ENCODE measurements at regions not wholly inside any gene's neighbourhood (a gene's known extent, or its start where the extent isn't known, plus 50 kb on each side); places are given as distances from the start of the nearest gene placed in this dataset.

DNA sequence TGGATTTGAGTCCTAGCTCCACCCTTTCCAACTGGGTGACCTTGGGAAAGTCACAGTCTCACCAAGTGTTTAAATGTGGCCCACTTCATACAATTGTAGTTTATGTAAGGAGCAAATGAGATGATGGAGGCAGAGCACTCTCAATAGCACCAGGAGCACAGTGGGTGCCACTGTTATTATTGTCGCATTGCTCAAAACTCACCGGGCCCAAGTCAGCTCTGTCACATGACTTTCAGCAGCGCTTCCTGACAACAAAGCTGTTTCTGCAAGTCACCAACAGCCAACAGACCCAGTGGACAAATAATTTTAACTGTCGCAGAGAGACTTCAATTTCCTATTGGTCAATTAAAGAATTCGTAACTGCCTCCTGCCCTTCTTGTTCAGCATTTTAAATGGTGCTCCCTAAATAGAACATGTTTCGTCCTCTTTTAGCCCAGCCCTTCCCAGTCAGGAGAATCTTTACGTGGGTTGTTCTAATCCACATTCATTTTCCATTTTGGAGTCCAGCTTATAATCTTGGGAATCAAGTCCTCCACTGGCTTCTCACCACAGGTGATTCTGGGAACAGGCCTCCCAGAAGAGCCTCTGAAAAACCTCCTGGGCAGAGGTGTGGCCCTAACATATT lies 415.6 kb upstream of the NPVF start:
- intact Hi-C loops (cut with DNase I) = no loop called here
- FAIRE-seq = no peak
- no peak overlapping the region for H3K9ac ChIP-seq (ENCODE audit: low read length in 3 of 3)
- TF ChIP-seq, protein P1, sequence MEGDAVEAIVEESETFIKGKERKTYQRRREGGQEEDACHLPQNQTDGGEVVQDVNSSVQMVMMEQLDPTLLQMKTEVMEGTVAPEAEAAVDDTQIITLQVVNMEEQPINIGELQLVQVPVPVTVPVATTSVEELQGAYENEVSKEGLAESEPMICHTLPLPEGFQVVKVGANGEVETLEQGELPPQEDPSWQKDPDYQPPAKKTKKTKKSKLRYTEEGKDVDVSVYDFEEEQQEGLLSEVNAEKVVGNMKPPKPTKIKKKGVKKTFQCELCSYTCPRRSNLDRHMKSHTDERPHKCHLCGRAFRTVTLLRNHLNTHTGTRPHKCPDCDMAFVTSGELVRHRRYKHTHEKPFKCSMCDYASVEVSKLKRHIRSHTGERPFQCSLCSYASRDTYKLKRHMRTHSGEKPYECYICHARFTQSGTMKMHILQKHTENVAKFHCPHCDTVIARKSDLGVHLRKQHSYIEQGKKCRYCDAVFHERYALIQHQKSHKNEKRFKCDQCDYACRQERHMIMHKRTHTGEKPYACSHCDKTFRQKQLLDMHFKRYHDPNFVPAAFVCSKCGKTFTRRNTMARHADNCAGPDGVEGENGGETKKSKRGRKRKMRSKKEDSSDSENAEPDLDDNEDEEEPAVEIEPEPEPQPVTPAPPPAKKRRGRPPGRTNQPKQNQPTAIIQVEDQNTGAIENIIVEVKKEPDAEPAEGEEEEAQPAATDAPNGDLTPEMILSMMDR (IDR thresholded peaks at IDR 0.05; ENCODE audit: borderline replicate concordance, extremely low read depth, insufficient read depth) = no peak
- H3K27ac ChIP-seq (ENCODE audit: low read depth in 2 of 2, low read length in 2 of 2) = no peak overlapping the region
- H3K9me3 ChIP-seq (ENCODE audit: control insufficient read depth in 2 of 3, insufficient read depth in 1 of 3, low read length in 3 of 3) = no peaks in the 10 kb centered on the region
- H3K4me1 ChIP-seq (ENCODE audit: control insufficient read depth in 2 of 3, insufficient read depth in 2 of 3, low read depth in 1 of 3, low read length in 3 of 3) = no peaks in the 10 kb centered on the region
- no peaks in the 10 kb centered on the region for H3K27me3 ChIP-seq (ENCODE audit: control insufficient read depth, insufficient read depth, low read length)
- H3K4me3 ChIP-seq (ENCODE audit: low read length in 3 of 3) = no peak overlapping the region
- no peak for DNase-seq
- no peaks in the 10 kb centered on the region for H3K36me3 ChIP-seq (ENCODE audit: control insufficient read depth in 2 of 3, insufficient read depth in 3 of 3, low read length in 3 of 3)

DNA sequence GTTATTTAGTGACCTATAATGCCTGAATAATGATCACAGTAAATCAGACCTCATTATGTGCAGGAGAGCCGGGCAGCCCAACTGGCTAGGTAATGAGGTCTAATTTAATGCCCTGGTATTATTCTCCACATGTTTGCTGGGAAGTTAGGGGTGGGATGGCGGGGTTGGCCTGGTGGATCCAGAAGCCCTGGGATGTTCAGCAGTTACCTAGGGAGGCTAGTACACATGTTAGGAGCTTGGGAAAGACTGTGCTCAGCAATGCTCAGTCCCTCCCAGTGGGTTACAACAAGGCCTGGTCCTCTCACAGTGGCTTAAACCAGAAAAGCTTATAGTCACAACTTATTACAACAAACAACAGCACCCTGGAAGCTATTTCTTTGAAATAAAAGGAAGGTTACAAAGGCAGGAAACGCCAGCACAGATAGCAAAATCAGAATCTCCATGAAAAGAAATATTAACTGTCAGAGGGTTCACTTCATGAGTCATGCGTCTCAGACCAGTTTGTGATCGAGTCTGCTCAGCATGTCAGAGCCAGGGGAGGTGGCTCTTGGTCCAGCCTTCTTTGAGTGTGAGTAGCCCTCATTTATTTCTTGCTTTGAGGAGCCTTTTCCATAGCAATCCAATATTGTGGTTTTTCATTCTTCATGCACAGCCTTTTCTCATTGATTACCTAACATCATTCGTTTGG lies 418.6 kb upstream of the NPVF start:
- FAIRE-seq (no peak), DNase-seq (no peak)
- TF ChIP-seq, protein P1 (IDR thresholded peaks at IDR 0.05; ENCODE audit: borderline replicate concordance, extremely low read depth, insufficient read depth) = no peak
- Histone ChIP-seq H3K9ac (ENCODE audit: low read length in 3 of 3) (no peak overlapping the region), H3K9me3 (ENCODE audit: control insufficient read depth in 2 of 3, insufficient read depth in 1 of 3, low read length in 3 of 3) (no peaks in the 10 kb centered on the region), H3K4me3 (ENCODE audit: low read length in 3 of 3) (no peak overlapping the region), H3K27me3 (ENCODE audit: control insufficient read depth, insufficient read depth, low read length) (no peaks in the 10 kb centered on the region), H3K4me1 (ENCODE audit: control insufficient read depth in 2 of 3, insufficient read depth in 2 of 3, low read depth in 1 of 3, low read length in 3 of 3) (no peaks in the 10 kb centered on the region), H3K36me3 (ENCODE audit: control insufficient read depth in 2 of 3, insufficient read depth in 3 of 3, low read length in 3 of 3) (no peaks in the 10 kb centered on the region), H3K27ac (ENCODE audit: low read depth in 2 of 2, low read length in 2 of 2) (no peak overlapping the region)
- intact Hi-C loops (cut with DNase I) = no loop called here

GRCh38 chr7:25647872-25648271 lies 419.6 kb upstream of the NPVF start:
- FAIRE-seq = no peak
- H3K27ac ChIP-seq (ENCODE audit: low read depth in 2 of 2, low read length in 2 of 2) = no peak overlapping the region
- no peaks in the 10 kb centered on the region for H3K27me3 ChIP-seq (ENCODE audit: control insufficient read depth, insufficient read depth, low read length)
- H3K9ac ChIP-seq (ENCODE audit: low read length in 3 of 3) = no peak overlapping the region
- no peaks in the 10 kb centered on the region for H3K36me3 ChIP-seq (ENCODE audit: control insufficient read depth in 2 of 3, insufficient read depth in 3 of 3, low read length in 3 of 3)
- no peak for DNase-seq
- no peaks in the 10 kb centered on the region for H3K9me3 ChIP-seq (ENCODE audit: control insufficient read depth in 2 of 3, insufficient read depth in 1 of 3, low read length in 3 of 3)
- intact Hi-C loops (cut with DNase I) = no loop called here
- H3K4me1 ChIP-seq (ENCODE audit: control insufficient read depth in 2 of 3, insufficient read depth in 2 of 3, low read depth in 1 of 3, low read length in 3 of 3) = no peaks in the 10 kb centered on the region
- TF ChIP-seq, protein P1 (IDR thresholded peaks at IDR 0.05; ENCODE audit: borderline replicate concordance, extremely low read depth, insufficient read depth) = no peak
- no peak overlapping the region for H3K4me3 ChIP-seq (ENCODE audit: low read length in 3 of 3)

Data from kidney (tissue), 13 donors.